ENCODE measurements at regions not wholly inside any gene's neighbourhood (a gene's known extent, or its start where the extent isn't known, plus 50 kb on each side); places are given as distances from the start of the nearest gene placed in this dataset.
"Not testable (repeated sequence)": the region's sequence is repeated elsewhere in the genome, so short reads cannot be mapped to it uniquely, and the experiment has no call there.

DNA sequence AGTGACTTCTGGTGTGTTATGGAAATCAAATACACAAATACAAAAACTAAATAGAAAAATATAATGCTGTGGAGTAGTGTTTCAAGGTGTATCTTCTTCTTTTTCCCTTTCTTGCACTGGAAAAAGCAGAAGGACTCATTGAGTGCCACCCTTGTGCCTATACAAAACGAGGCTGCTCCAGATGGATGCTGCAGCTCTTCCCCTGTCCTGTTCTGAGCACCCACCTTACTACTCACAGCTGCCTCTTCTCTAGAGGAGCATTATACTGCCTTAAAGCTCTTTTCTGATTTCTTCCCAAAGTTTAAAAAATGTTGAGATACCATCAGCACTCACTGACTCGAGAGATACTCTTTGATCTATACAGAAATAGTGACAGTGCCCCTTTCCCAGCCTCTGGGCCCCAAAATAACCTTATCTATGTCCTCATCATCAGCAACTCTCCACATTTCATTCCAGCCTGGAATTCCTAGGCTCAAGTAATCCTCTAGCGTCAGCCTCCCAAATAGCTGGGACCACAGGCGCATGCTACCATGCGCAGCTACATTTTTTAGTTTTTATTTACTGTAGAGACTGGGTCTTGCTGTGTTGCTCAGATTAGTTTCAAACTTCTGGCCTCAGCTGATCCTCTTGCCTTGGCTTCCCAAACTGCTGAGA lies 1356.1 kb upstream of the NRXN1 start:
- DNase-seq (ENCODE audit: low read depth): no peak

DNA sequence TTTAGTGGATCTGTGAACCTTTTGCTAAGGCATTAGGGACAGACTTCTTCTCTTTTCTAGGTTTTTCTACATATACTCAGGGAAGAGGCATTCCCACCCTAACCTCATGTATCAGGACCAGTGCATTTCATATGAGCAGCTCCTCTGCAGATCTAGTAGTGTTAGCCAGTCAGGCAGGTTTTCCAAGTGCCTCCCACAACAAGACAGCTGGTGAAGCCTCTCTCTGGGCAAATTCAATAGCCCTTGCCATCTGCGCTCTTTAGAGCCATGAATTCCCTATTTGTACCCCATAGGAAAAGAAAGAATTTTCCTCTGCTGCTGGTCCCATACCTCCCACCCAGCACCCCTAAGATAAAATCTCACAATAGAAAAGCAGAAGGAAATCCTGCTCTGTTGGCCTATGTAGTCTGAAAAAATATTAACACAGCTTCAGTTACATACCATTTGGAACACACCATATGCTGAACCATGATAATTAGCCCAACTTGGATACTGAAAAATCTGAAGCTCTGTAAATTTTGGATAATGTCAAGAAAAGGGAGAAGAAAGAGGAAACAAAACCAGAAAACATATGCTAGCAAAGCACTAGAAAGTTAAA lies 1354.6 kb upstream of the NRXN1 start:
- DNase-seq (ENCODE audit: low read depth): no peak

DNA sequence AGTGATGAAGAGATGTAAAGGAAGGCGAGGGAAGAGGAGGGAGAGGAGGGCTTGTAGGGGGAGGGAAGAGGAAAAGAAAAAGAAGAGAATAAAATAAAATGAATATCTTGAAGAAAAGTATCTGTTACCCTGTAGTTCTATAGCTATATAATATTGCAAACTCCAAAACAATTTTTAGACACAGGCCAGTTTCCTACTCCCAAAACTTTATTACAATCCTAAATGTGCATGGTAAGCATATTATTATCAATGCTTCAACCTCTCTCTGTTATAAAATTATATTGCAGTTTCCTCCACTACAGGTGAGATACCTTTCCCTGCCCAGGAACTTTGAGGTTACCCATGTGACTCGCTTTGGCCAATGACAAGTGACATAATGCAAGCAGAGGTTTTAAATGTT lies 1351.6 kb upstream of the NRXN1 start:
- no peak for DNase-seq (ENCODE audit: low read depth)

DNA sequence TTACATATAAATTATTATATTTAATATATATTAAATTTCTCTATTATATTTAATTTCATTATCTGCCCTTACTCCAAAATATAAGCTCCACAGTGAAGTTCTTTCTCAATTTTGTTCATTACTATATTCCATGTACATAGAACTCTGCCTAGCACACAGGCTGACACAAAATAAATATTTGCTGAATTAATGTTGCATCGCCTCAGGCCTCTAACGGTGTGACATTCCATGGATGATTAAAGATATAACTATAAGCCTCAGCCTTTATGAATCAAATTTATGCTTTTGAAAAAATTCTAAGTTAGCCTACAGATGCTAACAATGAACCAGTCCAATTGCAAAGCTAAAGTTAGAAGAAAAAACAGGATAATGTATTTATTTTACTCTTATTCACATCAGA lies 1337.2 kb upstream of the NRXN1 start:
- no peak for DNase-seq (ENCODE audit: low read depth)

DNA sequence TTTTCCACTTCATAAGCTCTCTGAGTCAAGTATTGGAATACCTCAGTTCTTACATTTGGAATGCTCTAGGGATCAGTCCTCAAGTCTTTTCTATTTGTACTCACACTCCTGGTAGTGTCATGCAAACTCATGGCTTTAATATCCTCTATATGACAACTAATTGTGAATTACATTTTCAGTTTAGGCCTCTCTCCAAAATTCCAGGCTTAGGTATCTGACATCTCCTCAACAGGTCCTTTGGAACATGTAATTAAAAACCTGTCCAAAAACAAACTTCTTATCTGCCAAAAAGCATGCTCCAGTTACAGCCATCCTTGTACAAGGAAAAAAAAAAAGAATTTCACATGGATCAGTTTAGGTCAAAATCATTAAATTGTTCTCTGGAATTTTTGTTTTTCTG lies 1336.2 kb upstream of the NRXN1 start:
- DNase-seq (ENCODE audit: low read depth): no peak

DNA sequence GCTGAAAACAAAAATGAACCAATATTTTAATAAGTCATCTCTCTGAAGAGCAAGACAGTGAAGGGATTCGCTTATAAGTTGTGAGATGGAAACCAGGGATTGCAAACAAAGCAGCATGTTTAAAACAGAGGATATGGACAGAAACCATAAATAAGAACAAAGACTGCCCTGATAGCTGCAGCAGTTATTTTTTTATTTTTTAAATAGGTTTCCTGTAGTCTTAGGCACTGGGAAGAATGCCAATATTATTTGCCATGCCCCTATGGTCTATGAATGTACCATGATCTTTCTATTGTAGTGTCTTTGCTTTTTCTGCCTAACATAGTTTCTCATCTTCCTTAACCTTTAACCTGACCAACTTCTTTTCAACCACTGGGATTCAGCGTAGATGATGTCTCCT lies 1334.0 kb upstream of the NRXN1 start:
- no peak for DNase-seq (ENCODE audit: low read depth)

DNA sequence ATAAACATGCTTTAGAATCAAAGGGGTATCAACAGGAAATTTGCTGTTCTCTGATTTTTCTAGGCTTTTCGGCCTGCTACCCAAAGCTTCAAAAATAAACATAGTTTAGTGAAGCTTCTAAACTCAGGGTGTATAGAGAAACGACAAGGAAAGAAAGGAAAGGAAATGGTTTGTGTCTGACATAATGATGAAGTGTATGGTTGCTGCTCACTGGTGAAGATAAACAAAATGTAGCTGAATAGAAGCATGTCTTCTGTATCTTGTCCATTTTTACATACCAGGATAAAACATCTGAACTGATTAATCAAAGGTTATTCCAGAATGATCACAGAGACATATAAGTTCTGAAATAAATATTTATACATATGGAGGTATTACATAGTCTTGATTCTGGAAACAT lies 1324.6 kb upstream of the NRXN1 start:
- peak; percentile 39 for DNase-seq (ENCODE audit: low read depth)

DNA sequence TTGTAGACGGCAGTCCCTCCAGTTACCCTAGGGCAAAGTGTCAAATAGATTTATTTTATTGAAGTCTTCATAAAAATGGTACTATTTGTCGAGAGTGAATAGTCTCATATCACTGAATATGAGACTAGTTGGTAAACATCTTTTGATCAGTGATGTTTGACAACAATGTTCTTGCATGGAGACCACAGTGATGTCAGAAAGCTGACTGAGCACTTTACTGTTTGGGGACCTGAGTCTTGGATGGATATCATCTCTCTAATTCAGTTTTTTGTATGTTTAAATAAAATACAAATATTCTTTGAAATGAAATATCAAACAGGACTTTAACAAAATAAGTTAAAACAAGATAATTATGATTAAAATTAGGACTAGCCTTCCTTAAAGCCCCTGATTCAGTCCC lies 1315.4 kb upstream of the NRXN1 start:
- DNase-seq (ENCODE audit: low read depth): no peak

DNA sequence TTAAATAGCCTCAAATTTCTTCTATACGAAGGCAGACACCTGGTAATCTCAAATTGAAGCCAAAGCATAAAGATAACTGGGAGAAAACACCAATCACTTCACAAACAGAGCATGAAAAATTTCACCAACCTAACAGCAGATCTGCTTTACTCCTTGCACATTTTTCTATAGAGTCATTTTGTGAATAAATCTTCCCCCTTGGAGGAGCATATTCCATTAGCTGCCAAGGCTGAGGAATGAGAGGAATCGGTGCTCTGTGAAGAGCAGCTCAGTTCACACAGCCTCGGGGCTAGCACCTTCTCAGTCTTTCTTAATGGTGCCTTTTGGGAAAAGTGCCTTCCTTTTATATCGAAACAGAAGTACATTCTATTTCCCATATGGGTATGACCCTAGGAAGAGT lies 1313.7 kb upstream of the NRXN1 start:
- no peak for DNase-seq (ENCODE audit: low read depth)

DNA sequence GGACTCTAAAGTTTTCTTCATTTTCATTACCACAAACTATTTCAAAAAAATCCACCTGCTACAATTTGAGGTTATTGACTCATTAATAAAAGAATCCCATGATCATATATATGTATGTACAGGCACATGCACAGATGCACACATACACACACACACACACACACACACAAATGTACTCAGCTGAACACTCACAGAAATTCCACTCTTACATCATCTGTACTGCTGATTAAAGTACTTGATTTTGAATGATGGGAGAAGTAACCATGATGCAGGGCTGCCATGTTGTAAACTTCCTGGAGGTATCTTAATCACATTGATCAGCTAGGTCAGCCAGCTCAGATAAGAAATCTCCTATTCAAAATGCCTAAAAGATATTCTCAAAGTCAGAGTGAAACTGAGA lies 1313.2 kb upstream of the NRXN1 start:
- DNase-seq (ENCODE audit: low read depth): peak; percentile 41

DNA sequence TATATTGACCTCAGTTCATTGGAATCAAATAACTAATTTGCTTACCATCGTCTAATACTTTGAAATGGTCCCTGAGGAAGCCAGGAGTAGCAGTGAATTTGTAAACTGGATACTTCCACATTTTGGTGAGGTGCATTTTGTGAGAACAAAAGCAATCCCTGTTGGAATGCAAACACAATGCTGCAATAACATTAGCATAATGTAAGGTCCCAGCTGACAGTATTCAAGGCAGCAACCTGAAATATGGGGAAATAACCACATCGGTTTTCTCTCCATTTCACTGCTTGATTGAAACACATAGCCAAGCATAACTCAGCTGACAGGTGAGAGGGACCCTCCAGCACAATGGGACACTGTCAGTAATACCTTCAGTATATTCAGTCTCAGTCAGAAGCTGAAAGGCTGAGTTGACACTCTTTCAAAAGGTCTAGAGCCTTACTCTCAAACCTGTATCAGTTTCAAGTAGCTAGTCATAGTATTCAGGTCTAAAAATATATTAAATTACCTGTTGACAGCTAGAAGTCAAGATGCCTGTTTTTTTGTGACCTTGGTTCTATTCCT lies 1311.9 kb upstream of the NRXN1 start:
- DNase-seq (ENCODE audit: low read depth): no peak

DNA sequence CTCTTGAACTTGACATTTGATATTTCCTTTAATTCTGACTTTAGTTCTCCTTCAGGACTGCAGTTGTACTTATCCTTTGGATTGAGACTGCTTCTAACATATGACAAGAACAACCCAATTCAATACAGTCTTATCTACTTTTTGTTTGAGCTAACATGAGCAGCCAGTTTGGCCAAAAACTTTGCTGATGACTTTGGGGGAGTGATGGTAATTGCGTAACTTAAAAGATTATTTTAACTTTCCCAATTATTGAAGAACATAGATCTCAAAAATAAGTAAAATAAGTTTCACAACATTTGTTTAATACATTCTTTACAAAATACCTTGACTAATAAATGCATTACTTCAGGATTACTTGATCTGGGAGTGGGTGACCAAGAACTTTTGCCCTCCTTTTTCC lies 1311.1 kb upstream of the NRXN1 start:
- no peak for DNase-seq (ENCODE audit: low read depth)

DNA sequence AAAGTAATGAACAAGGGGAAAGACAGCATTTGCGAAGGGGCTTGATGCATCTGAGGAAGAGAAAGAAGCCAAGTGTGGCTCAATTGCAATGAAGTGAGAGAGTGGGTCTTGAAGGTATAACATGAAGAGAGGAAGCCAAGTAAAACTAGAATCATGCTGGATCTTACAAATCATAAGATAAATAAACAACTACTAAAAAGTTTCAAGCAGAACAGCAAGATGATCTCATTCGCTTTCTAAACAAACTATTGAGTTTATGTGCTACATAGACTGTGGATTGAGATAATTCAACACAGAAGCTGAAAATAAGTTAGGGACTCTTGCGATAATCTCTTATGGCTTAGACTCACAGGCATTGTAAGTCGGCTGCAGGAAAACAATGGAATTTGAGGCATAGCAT lies 1310.5 kb upstream of the NRXN1 start:
- DNase-seq (ENCODE audit: low read depth): peak; percentile 75

DNA sequence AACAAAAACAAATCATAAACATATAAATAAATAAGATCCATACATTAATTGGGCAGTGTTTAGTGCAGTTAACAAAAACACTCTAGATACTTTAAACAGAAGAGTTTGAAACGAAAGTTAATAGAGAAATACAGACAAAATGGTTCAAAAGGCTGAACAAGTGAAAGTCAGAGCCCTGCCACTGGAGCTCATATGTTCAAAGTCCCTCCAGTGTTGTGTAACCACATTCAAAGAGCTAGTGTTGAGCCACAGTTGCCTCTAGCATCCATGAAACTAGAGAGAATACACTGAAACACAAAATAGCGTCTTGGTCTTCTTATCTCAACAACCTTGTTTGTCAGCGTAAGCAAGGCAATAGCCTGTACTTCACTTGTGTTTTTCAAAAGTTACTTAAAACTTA lies 1309.8 kb upstream of the NRXN1 start:
- DNase-seq (ENCODE audit: low read depth): peak; percentile 17

DNA sequence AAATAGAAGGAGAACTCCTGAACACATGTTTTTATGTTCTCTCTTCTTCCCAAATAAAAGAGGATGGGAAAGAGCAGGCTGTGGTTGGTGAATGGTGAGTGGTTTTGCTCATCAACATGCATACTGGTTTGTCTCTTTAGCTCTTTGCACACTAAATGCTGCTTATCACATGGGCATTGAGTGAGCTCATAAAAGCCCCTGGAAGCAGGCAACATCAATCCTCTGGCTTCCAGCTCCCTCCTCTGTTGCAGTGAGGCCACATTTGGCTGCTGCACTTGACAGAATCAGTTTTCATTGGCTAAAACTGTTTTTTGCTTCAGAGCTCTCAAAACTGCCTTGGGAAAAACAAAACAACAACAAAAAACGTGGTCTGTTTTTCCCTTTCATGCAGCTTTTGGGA lies 1308.2 kb upstream of the NRXN1 start:
- DNase-seq (ENCODE audit: low read depth): peak; percentile 11

DNA sequence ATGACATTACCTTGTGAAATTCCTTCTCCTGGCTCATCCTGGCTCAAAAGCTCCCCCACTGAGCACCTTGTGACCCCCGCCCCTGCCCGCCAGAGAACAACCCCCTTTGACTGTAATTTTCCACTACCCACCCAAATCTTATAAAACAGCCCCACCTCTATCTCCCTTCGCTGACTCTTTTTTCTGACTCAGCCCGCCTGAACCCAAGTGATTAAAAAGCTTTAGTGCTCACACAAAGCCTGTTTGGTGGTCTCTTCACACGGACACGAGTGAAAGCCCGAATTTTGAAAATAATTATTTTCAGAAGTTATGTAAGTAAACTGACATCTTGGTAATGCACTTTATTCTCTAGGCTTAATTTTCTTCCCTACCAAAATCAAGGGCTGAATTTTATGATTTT lies 1305.9 kb upstream of the NRXN1 start:
- not testable (repeated sequence) for DNase-seq (ENCODE audit: low read depth)

DNA sequence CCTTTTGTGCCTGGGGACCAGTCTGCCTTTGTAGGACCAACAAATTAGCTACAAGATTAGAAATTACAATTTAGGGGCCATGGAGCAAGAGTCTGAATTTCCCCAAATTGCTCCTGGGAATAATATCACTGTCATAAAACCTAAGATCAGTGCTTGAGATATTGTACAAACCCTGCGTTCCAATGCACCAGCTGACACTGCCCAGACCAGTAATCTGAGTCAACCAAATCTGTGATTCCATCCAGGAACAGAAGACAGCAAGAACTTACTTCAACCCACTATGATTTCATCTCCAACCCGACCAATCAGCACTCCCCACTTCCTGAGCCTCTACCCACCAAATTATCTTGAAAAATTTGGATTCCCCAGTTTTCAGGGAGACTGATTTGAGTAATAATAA lies 1305.0 kb upstream of the NRXN1 start:
- DNase-seq (ENCODE audit: low read depth): peak; percentile 27

DNA sequence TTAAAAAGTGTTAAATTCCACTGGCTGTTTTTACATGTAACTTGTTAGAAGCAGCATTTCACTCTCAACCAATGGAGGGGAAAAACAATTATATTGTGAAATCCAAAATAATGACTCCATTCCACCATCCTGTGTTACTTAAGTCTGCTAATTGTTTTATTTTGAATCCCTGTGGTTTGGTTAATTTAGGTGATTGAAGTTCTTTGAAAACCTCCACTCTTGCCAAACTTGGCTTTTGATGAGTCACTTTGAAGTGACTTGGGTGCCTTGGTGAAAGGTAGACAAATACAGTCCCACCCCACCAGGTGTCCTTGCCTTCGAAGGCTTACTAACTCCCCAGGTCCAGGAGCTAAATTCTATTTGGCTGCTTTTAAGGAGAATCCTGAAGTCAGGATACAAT lies 1303.8 kb upstream of the NRXN1 start:
- no peak for DNase-seq (ENCODE audit: low read depth)

DNA sequence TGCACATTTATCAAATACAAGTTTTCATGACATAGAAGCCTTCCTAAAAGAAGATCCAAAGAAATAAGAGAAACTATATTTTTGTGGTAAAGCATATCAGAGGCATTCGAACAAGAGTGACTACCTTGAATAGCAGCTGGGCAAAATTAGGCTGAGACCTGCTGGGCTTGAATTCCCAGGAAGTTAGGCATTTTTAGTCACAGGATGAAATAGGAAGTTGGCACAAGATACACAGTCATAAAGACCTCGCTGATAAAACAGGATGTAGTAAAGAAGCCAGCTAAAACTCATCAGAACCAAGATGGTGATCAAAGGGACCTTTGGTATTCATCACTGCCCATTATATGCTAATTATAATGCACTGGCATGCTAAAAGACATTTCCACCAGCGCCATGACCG lies 1302.3 kb upstream of the NRXN1 start:
- no peak for DNase-seq (ENCODE audit: low read depth)

DNA sequence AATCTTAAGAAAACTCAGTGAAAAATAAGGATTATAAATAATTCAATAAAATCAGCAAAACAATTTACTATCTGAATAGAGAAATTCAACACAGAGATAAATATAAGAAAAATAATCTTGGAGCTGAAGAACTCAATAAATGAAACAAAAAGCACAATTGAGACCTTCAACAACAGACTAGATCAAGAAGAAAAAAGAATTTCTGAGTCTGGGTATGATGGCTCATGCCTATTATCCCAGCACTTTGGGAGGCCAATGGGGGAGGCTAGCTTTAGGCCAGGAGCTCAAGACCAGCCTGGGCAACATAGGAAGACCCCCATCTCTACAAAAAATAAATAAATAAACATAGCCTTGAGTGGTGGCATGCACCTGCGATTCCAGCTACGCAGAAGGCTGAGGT lies 1295.7 kb upstream of the NRXN1 start:
- no peak for DNase-seq (ENCODE audit: low read depth)

DNA sequence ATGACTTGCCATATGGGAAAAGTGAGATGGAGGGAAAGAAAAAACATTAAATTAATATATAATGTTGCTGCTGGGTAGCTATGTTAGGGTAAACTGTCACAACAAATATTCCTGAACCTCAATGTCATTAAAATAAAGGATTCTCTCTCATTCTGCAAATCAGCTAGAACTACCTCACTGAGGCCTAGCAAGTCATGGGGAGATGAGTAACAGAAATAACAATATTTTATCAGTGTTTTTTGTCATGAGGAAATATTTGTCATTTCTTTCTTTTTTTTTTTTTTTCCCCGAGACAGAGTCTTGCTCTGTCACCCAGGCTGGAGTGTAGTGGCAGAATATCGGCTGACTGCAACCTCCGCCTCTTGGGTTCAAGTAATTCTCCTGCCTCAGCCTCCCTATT lies 1282.3 kb upstream of the NRXN1 start:
- DNase-seq (ENCODE audit: low read depth): no peak

DNA sequence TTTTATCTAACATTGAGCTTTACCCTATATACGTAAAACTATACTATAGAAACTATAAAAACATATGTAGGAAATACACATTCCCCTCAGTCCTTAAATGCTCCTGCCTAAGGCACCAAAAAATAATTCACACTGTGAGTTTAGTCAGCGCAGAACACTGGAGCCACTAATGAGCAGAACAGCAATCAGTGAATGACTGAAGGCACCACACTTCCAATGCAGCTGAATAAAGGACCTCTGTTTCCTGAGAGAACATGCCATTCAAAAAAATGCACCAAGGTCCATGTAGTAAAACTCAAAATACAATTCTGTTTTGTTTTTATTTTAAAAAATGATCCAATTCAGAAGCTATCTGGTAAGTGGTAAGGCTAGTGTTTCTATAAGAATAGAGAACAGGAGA lies 1280.6 kb upstream of the NRXN1 start:
- DNase-seq (ENCODE audit: low read depth): no peak

DNA sequence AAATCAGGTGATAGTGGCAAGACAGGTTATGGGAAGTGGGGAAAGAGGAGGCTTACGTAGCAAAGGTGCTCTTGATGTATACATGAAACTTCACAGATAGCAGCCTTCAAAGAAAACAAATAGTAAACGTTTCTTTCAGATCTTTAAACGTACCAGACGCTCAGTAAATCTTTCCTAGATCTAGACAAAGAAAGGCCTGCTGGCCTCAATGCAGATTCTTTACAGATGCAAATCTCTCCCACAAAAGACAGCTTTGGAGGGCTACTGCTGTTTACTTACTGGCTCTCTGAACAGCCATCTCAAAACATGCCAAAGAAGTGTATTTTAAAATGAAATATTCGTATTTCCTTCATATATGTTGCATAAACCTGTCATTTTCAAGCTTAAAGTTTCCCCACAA lies 1279.9 kb upstream of the NRXN1 start:
- DNase-seq (ENCODE audit: low read depth): no peak

DNA sequence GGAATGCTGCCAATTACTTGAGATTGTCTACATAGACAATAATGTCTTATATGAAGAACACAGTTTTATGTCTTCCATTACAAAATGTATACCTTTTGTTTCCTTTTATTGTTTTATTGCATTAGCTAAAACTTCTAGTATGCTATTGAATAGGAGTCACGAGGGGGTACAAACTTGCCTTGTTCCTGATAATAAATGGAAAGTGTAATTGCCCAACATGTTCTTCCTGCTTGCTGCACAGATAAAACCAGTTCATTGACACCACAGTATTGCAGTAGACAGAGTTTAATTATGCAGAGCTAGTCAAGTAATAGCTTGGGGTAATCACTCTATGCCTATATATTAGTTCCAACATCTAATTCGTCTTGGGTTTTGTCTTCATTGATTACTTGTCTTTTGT lies 1276.2 kb upstream of the NRXN1 start:
- no peak for DNase-seq (ENCODE audit: low read depth)

Data from iris pigment epithelial cell (primary cell).